H4 (cell line): ENCODE measurements at regions not wholly inside any gene's neighbourhood (a gene's known extent, or its start where the extent isn't known, plus 50 kb on each side); places are given as distances from the start of the nearest gene placed in this dataset.
A peak's percentile ranks its signal among the peaks of the same experiment; 100 is the strongest.
"Not testable (repeated sequence)": the region's sequence is repeated elsewhere in the genome, so short reads cannot be mapped to it uniquely, and the experiment has no call there.

Source experiments
- DNase-seq: peaks from one replicate; pipeline ENCODE4 v3.0.0-alpha.2; 2015; ENCODE audit warnings: low spot score

DNA sequence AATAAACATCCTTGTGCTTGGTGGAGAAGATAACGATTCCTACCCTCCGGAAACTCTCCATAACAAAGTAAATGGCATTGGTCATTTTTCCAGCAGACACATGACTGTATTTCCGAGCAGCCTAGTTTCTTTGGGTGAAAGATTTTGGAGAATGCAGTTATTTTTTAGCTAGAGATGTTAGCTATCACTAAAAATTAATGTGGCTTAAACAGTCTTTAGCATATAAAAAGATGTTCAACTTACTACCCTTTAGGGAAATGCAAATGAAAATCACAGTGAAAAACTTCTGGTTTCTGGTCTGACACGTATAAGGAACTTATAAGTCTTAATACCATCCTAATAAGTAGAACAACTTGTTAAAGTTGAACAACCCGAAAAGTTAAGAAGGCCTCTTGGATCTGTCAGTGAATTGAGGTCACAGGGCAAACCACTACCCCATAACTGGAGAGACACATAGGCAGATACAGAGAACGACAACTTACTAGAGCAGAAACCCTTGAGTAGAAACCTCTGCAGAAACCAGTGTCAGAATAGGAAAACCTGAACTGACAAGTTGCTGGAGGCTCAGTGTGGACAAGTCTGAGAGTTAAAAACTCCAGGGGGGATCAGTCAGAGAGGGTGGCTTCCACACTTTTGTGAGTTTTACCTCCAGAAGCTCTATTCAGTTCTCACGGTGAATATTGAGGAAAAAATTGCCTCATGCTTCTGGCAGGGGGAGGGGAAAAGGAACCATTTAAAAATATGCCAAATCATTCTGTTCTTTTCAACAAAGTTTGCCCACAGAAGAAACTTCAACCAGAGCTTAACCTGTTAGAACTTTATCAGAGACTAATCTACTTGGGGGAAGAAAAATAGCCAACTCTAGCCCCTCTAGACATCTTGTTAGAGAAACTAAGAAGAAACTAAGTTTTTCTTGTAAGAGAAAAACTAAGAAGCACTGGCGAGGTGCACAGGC is 325.2 kb upstream of the RPS23 start:
- DNase-seq: no peak

DNA sequence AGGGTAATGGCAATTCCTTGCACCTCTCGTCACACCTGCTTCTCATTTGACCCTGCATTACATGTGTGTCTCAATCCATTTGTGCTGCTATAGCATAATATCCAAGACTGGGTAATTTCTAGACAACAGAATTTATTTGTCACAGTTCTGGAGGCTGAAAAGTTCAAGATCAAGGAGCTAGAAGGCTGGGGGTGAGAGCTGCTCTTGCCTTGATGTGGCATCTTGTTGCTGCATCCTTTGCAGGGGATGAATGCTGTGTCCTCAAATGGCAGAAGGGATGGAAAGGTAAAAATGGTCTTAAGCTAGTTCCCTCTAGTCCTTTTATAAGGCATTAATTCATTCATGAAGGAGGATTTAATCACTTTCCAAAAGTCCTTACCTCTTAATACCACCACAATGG is 323.7 kb upstream of the RPS23 start:
- no peak for DNase-seq

DNA sequence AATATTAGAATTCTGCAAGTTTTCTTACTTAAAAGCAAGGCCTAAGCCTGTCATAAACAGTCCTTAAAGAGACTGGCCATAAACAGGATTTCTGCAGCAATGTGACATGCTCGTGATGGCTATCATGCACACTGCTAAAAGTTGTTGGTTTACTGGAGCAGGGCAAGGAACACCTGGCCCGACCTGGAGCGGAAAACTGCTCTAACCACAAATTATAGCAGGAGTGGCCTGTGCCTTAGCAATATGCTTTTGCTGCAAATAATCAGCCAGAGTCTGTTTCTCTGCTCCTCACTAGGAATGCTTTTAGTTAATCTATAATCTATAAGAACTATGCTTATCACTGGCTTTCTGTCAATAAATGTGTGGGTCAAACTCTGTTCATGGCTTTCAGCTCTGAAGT is 322.9 kb upstream of the RPS23 start:
- no peak for DNase-seq

DNA sequence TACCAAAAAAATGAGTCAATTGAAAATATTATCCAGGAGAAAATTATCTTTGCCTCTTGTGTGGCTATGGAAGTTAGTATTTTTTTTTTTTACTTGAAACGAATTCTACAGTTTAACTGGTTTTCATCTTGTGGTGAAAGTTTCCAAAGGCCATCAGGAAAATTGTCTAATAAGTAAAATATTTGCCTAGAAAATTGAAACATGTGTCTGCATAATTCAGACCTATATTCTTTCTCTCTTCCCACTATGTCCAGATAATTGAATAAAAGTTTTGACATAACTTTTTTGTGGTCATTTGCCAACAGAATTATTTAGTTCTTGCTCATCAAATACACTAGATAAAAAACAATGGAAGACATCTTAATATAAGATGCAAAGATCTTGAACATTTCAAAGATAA is 321.5 kb upstream of the RPS23 start:
- DNase-seq: no peak

DNA sequence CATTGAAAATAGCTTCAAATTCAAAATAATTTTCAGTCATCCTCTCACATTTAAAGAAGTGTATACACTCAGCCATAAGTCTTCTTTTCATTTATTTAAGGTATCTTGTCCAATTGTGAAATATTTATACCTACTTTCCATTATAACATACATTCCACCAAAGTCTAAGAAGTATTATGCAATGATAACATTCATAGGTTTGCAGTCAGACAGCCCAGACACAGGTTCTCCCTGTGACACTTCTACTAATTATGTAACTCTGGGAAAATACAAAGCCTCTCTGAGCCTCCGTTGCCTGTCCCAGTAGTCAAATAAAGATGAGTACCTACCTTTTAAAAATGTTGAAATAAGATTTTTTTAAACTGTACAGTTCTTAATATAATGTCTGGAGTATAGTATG is 320.9 kb upstream of the RPS23 start:
- no peak for DNase-seq

DNA sequence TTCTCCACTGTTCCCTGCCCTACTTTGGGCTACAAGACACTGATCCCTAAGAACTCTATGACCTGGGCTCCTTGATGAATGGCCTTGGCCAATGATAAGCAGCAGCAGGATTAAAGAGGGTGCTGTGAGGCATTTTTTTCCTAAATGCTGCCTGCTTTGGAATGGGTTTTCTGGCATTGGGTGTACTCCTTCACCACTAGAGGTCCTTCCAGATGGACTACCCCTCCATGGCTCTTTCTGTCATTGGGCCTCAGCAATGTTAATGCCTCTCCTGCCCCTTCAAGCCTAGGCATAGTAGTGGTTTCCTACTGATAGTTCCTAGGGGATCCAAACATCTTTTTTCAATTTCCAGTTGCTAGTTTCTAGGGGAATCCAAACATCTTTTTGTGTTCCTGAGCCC is 319.3 kb upstream of the RPS23 start:
- DNase-seq: peak; percentile 11

DNA sequence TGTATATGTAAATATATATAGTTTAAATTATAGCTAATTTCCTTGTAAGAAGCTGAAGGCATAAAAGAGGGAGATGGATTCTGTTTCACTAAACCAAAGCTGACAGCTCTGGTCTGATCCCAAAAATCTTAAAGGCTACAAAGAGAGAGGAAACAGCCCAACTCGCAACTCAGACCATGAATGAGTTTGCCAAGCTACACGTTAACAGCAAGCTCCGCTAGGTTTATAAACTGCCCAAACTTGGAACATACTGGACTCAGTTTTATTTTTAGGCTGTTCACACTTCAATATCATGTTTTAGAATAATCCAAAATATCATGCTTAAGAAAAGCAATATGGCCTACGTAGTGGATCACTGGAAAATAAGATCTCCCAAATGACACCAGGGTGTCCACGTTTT is 318.3 kb upstream of the RPS23 start:
- no peak for DNase-seq

DNA sequence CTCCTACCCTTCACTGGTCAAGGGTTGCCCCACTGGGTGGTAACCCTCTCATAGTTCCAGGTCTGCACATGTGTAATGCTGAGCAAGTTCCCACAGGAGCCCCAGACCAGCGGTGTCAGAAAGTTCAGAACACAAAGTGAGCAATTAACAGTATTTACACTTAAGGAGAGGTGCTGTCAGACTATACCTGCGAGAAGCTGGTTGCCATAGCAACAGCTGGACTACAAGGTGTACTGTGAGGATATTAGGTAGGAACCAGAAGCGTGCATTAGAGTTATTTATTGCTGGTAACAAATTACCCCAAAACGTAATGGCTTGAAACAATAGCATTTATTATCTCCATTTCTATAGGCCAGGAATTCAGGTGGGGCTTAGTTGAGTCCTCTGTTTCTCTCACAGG is 317.0 kb upstream of the RPS23 start:
- DNase-seq: no peak

DNA sequence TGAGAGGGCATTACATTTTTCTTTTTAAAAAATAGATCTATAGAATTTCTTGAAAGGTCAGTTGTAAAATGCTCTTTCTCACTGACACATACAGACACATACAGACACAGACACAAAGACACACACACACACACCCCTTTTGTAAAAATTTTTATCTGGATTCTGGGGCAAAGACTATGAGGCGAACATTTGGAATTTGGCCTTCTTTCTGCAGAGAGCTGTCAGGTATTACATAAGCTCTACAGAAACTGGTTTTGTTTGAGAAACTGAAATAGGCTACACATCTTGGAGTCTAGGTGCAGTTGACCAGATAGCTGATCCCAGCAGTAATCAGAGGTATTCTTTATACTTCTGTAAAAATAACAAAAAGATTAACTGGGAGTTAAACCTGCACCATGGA is 315.9 kb upstream of the RPS23 start:
- DNase-seq: no peak

DNA sequence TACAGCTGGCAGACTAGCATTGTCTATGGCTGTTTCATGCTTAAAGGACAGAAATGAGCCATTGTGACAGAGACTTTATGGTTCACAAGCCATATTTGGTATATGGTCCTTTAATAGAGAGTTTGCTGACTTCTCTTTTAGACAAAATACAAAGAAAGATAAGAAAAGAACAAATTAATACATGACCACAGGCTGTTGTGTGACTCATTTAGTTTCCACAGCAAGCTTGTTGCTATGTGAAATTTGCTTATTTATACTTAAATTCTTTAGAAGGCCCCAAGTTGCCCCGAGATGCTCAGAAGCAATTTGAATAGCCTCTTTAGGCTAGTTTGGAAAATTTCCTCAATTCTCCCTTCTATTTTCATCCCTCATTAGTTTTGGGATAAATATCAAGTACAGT is 315.3 kb upstream of the RPS23 start:
- no peak for DNase-seq

DNA sequence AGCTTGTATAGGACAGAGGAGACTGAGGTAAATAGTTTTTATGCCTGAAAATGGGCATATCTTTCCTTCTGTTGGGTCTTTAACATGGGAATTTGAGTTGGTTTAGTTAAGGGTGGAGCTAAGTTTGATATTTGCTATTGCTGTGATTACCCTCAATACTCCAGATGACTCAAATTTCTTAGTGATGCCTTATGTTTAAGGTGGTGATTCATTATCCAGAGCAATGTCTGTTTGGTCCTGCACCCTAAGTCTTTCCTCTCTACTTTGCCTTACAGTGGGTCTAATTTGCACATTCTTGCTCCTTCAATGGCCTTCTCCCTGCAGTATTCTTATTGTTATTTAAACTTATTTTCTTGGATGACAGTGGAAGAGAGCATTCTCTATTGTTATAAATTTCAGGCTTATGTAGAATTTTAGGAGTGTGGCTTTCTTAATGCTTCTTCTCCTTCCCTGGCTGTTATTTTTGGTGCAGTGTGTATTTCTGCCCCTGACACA is 312.9 kb upstream of the RPS23 start:
- DNase-seq: no peak

DNA sequence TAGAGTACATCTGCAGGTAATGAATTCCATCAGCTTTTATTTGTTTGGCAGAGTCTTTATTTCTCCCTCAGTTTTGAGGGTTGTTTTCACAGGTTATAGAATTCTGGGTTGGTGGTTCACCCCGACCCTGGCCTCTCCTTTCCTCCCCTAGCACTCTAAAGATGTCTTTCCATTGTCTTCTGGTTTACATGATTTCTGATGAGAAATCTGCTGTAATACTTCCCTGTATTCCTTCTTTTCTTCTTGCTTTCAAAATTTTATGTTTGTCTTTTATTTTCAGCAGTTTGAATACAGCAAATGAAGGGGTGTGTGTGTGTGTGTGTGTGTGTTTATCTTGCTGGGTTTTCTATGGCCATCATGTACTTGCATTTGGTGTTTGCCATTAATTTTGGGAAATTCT is 312.0 kb upstream of the RPS23 start:
- DNase-seq: no peak

DNA sequence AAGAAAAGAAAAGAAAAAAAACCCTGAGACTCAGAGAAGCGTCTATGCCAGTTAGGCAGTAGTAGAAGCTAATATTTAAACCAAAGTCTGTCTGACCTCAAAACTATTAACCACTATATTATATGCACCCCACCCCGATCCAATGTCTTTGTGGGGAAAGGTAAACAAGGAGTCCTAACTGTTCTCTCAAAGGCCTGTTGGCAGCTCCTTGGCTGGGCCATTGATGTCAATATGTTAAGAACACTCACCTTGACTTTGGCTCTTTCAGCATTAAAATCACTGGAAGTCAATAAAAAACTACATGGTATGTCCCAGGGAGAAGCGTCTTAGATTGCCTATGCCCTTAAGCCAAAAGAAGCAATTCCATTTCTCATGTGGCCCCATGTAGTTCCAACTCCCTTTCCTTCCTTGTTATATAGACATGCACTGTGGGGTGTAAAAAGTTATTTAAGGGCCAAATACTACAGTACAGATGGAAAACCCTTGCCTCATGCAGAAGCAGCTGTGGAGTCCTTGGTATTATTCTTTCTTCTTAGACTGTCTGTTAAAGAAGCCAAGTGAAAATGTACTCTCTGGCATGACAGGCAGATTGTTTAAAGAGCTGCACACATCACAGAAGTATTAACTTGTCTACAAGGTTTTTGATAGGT is 308.6 kb upstream of the RPS23 start:
- DNase-seq: no peak

DNA sequence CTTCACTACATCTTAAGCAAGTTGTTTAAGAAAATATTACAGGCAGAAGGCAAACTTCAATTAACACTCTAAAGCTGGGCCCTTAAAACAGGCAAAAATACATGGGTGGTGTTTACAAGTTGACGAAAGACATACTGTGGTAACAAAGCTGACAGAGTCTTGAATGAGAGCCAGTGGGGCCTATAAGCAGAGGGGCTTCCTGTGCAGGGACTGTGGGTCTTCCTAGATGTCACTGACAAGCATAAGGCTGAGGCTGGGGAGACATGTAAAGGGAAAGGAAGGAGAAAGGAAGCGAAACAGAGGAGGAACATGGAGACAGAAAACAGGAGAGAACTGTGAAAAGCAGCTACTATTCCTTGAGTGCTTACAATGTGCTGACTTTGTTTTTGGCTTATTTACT is 308.0 kb upstream of the RPS23 start:
- DNase-seq: no peak

DNA sequence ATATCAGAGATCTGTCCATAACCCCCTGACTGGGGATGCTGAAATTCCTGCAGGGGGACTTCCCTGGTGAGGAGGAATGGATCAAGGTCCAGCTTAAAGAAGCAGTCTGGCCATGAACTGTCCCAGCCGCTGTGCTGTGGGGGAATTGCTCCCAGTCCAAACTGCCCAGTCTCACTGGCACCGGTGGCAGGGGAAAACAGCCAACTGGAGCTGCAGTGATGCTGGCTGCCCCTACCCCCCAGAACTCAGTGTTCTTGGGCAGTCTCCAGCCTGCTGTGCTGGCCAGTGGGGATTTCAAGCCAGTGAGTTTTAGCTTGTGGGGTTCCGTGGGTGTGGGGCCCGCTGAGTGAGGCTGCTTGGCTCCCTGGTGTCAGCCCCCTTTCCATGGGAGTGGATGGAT is 306.5 kb upstream of the RPS23 start:
- DNase-seq: no peak

DNA sequence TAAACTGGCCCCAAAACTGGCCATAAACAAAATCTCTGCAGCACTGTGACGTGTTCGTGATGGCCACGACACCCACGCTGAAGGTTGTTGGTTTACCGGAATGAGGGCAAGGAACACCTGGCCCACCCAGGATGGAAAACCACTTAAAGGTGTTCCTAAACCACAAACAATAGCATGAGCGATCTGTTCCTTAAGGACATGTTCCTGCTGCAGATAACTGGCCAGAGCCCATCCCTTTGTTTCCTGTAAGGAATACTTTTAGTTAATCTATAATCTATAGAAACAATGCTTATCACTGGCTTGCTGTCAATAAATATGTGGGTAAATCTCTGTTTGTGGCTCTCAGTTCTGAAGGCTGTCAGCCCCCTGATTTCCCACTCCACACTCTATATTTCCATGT is 305.2 kb upstream of the RPS23 start:
- not testable (repeated sequence) for DNase-seq

DNA sequence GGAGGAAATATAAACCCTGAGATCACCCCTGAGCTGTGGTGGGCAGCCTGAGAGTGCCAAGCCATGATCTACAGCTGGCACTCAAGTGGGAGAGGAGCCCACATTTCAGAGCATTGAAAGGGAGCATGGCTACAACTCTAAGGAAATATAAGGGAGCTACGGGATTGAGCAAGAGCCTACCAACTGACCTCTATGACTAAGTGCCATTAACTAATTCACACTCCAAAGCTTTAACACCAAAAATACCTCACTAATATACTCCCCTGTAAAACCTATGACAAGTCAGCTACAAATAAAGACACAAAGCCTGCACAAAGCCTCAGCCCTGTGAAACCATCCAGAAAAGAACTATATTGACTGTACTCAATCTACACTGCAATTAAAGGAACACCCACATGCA is 286.8 kb upstream of the RPS23 start:
- DNase-seq: no peak

DNA sequence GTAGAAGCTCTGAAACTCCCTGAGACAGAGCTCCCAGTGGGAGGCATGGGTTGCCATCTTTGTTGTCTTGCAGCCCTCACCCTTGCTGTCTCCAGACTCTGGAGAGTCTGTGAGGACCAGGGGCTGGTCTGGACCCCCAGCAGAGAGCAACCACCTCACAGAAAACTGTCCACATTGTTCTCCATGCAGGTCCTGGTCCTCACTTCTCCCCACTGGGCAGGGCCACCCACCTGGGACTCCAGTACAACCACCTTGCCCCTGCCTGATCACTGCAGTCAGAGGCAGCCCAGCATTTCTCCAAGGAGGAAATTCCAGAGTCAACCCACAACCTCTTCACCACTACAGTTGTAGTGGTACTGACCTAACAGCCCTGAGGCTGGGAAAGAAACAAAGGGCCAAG is 285.6 kb upstream of the RPS23 start:
- DNase-seq: no peak

DNA sequence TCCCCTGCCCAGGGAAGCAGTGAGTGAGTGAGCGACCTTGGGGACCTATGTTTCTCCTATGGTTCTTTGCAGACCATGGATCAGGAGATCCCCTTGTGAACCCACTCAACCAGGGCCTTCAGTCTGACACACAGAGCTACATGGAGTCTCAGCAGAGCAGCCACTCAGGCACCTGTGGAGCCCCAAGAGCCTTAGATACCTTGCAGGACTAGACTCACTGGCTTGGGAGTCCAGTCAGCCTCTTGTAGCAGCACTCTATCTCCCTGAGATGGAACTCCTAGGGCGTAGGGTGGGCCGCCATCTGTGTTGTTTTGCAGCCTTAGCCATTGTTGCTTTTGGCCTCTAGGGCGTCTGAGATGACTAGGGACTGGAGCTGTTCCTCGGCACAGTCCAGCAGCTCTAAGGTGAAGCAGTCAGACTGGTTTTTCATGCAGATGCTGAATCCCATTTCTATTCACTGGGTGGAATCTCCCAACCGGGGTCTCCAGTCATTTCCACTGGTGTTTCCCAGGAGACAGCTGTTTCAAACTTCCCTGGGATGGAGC is 284.6 kb upstream of the RPS23 start:
- no peak for DNase-seq

DNA sequence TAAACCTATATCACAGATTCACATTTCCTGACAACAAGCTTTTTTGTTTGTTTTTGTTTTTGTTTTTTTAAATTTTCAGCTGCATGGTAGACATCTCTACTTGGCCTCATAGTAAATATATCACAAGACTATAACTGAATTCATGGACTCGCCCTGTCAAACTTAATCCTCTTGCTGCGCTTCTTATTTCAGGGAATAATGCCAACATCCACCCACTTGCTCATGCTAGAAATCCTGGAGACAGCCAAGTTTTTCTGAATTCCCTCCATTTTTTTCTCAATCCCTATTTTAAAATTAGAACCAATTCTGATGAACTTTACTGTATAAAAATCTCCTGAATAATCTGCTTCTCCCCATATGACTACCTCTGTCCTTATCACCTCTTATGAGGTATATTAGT is 283.6 kb upstream of the RPS23 start:
- no peak for DNase-seq

DNA sequence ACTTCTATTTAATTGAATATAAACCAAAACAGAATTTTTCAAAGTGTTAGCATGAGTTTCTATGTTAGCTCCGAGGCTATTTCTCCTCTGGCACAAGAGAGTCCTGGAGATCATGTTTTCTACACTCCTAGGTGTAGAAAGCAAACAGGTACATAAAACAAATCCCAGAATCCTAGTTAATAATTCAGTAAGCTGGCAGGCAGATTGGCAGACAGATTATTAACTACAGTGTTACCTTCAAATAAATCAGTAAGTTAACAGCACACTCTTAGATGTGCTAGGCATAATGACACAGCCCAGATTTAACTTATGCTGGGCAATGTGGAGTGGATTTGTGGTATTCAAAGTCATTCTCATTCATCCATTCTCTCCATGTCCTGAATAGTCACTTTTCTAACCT is 282.8 kb upstream of the RPS23 start:
- DNase-seq: no peak

DNA sequence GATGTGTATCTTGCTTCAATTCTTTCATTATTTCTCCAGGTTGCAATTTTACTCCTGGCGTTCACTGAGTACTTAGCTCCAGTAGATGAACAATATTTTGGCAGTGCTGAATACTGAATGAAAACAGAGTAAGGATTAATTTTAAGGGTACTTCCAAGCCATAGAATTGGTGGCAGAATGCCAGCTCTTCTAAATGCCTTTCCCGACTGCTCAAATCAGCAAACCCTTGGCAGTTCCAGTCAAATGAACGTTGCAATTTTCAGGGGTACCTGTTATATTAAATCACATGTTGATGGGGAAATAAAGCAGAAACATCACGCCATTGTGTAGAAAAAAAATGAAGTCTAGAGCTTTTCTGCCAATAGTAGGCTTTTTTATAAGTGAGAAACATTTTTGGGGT is 282.4 kb upstream of the RPS23 start:
- DNase-seq: no peak

DNA sequence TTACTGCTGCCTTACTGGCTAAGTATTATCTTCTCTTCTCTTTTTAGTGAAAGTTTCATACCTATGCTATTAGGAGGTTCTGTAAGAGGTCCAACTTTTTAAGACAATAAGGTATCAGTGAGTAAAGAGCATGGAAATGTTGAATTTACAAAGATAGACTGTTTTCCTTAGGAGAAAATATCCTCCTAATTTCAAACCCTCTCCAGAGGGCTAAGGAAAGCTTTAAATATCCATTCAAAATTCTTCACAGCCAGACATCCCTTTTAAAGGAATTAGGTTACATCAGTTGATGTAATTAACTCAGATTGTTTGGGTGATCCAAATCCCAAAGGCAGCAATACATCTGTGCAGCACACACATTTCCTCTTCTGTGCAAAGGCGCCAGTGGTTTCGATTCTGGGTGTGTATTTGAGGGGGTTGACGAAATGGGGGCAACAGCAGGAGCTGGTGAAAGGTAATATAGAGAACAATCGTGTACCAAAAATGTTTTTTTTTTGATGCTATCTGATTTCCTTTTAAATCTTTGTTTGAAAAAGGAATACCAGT is 273.8 kb upstream of the RPS23 start:
- no peak for DNase-seq
